Natural killer cell (primary cell): ENCODE measurements at regions not wholly inside any gene's neighbourhood (a gene's known extent, or its start where the extent isn't known, plus 50 kb on each side); places are given as distances from the start of the nearest gene placed in this dataset.

Experiments used
- ATAC-seq, 3 donors: fragments of 150-1000 bp in 2 of 3; fragments of 200-7000 bp in 1 of 3; cut with Tn5 transposase; 1 replicate in 1 of 3; 2 replicates in 2 of 3; pipeline ENCODE4 v1.10.0; 2021; ENCODE audit warnings: mild to moderate bottlenecking in 2 of 3, moderate library complexity in 2 of 3
- DNase-seq, 2 donors: peaks; one replicate each; pipeline versions ENCODE4 v3.0.0 to v3.0.0-alpha.2; 2013 to 2021; ENCODE audit warnings: mixed read lengths in 1 of 2
- H3K27ac ChIP-seq: one replicate; pipeline ENCODE4 v1.5.1; 2013; ENCODE audit warnings: mild to moderate bottlenecking, low read length
- H3K27me3 ChIP-seq: one replicate; pipeline ENCODE4 v1.6.1; 2013; ENCODE audit warnings: low read length; ENCODE audit not compliant: control insufficient read depth, insufficient read depth
- H3K36me3 ChIP-seq: one replicate; pipeline ENCODE4 v1.6.1; 2013; ENCODE audit warnings: low read length; ENCODE audit not compliant: control insufficient read depth, insufficient read depth
- H3K4me1 ChIP-seq: one replicate; pipeline ENCODE4 v1.6.1; 2013; ENCODE audit warnings: low read length; ENCODE audit not compliant: control insufficient read depth, insufficient read depth
- H3K4me3 ChIP-seq: one replicate; pipeline ENCODE4 v1.5.1; 2013; ENCODE audit warnings: low read length
- H3K9me3 ChIP-seq: one replicate; pipeline ENCODE4 v1.6.1; 2013; ENCODE audit warnings: low read length; ENCODE audit not compliant: control insufficient read depth, insufficient read depth
- H3K27ac Mint-ChIP-seq, 2 donors: one replicate each; pipeline ENCODE4 v1.8.0; 2022; ENCODE audit warnings: mild to moderate bottlenecking in 2 of 2, mixed read lengths in 2 of 2, moderate library complexity in 1 of 2
- H3K27me3 Mint-ChIP-seq, 2 donors: one replicate each; pipeline ENCODE4 v1.8.0; 2022; ENCODE audit warnings: low read depth in 2 of 2, mixed read lengths in 2 of 2
- H3K36me3 Mint-ChIP-seq: one replicate; pipeline ENCODE4 v1.8.0; 2022; ENCODE audit warnings: mixed read lengths
- H3K4me1 Mint-ChIP-seq, 2 donors: one replicate each; pipeline ENCODE4 v1.8.0; 2022; ENCODE audit warnings: mixed read lengths in 2 of 2
- H3K4me3 Mint-ChIP-seq: one replicate; pipeline ENCODE4 v1.8.0; 2022; ENCODE audit warnings: mild to moderate bottlenecking, moderate library complexity, mixed read lengths
- H3K9me3 Mint-ChIP-seq, 2 donors: one replicate each; pipeline ENCODE4 v1.8.0; 2022; ENCODE audit warnings: mixed read lengths in 2 of 2
- WGBS: methylation state at CpG from one replicate; pipeline ENCODE4 v1.1.7; 2013; ENCODE audit warnings: missing lambda C conversion rate; ENCODE audit not compliant: insufficient coverage; 5-methylcytosine and 5-hydroxymethylcytosine counted together
- intact Hi-C: fragments of 100-400 bp; cut with micrococcal nuclease; formaldehyde crosslinking; loops from one replicate; pipeline ENCODE4 v1.14.2; 2022
- TF ChIP-seq, protein P1 (sequence below): fragments of 200-600 bp; IDR thresholded peaks from one replicate; pipeline ENCODE4 v1.8.0; 2022; ENCODE audit warnings: antibody characterized with exemption

DNA sequence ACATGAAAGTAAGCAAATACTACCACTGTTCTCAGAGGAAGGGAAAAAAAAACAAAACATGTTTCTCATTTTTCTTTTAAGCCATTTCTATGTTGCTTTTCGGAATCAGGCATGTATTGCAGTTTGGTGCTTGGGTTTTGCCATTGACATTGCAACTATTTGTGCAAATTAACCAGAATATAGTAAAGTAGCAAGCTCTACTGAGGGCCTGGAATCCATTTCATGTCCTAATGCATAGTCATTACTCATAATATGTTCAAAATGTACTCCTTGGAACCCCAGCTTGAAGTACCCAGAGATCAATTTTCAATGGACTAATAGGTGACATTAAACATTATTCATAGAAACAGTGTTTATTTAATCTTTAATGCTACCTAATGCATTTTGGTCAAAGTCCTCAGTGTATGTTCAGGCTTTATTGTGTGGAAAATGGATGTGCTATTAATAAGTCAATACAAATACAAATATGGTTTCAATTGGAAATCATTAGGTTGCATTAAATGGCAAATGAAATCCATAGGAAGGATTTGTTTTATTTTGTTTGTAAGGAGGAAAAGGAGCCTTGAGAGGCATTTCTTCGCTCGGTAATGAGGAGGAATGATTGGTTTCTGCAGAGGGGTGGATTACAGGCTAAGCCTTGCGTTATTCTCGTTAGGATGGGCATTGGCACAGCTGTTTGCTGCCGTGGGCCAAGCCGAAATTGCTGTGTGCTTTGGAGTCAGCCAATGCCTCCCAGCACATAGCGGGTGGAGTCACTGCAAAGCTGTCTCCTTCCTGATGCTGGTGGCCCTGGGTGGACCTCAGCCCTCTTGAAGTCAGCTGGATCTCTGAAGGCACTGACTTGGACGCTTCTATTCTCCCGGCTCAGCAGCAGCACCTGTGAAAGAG is 56.4 kb downstream of the MYCN start:
- Histone ChIP-seq H3K4me1 (no peaks in the 10 kb centered on the region), H3K27me3 (no peaks in the 10 kb centered on the region), H3K4me3 (no peak overlapping the region), H3K36me3 (no peaks in the 10 kb centered on the region), H3K27ac (no peak overlapping the region), H3K9me3 (no peaks in the 10 kb centered on the region)
- H3K9me3 Mint-ChIP-seq: peaks cover 0 to 3% of the 10 kb centered on the region in 2 donors
- no peaks in the 10 kb centered on the region for H3K36me3 Mint-ChIP-seq
- H3K27me3 Mint-ChIP-seq: peaks cover 0 to 7% of the 10 kb centered on the region in 2 donors
- TF ChIP-seq, protein P1, sequence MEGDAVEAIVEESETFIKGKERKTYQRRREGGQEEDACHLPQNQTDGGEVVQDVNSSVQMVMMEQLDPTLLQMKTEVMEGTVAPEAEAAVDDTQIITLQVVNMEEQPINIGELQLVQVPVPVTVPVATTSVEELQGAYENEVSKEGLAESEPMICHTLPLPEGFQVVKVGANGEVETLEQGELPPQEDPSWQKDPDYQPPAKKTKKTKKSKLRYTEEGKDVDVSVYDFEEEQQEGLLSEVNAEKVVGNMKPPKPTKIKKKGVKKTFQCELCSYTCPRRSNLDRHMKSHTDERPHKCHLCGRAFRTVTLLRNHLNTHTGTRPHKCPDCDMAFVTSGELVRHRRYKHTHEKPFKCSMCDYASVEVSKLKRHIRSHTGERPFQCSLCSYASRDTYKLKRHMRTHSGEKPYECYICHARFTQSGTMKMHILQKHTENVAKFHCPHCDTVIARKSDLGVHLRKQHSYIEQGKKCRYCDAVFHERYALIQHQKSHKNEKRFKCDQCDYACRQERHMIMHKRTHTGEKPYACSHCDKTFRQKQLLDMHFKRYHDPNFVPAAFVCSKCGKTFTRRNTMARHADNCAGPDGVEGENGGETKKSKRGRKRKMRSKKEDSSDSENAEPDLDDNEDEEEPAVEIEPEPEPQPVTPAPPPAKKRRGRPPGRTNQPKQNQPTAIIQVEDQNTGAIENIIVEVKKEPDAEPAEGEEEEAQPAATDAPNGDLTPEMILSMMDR: no peak
- ATAC-seq: no peak
- H3K27ac Mint-ChIP-seq: no peak overlapping the region
- intact Hi-C loops: no loop called here
- no peak overlapping the region for H3K4me3 Mint-ChIP-seq
- 62% methylated on average over 9 of the region's 10 CpGs for WGBS
- DNase-seq: no peak
- no peaks in the 10 kb centered on the region for H3K4me1 Mint-ChIP-seq
